Panc1 (cell line): ENCODE measurements at regions not wholly inside any gene's neighbourhood (a gene's known extent, or its start where the extent isn't known, plus 50 kb on each side); places are given as distances from the start of the nearest gene placed in this dataset.

Experiments
- ATAC-seq: fragments of 200-7000 bp; cut with Tn5 transposase; 2 replicates; pipeline ENCODE4 v1.9.1; 2020; ENCODE audit warnings: mild to moderate bottlenecking, moderate library complexity
- BruUV-seq: library from RNA; stranded (reverse); fragments of 400-500 nt; replicated peaks from 2 replicates; lab custom pipeline; 2021; lab: Mats Ljungman, UMichigan
- CTCF ChIA-PET: fragments of 300-600 bp; sonication (Branson Sonifier 250); formaldehyde crosslinking; loops from one replicate; lab custom pipeline; 2022; ENCODE audit warnings: antibody characterized with exemption; lab: Charles Lee
- POLR2A ChIA-PET: fragments of 300-600 bp; sonication (Branson Sonifier 250); formaldehyde crosslinking; loops from one replicate; lab custom pipeline; 2022; ENCODE audit warnings: antibody characterized with exemption; lab: Charles Lee
- DNase-seq: peaks from one replicate; pipeline ENCODE4 v3.0.0-alpha.2; 2010; ENCODE audit warnings: low read depth, low spot score
- H3K27ac ChIP-seq: 2 replicates; pipeline ENCODE4 v1.5.1; 2011; ENCODE audit warnings: mild to moderate bottlenecking, low read length, inconsistent platforms
- H3K27me3 ChIP-seq: fragments of 200-500 bp; sonication (Bioruptor generic); 2 replicates; pipeline ENCODE4 v1.6.0; 2014; ENCODE audit warnings: low read length, inconsistent platforms; ENCODE audit not compliant: control insufficient read depth, insufficient read depth
- H3K36me3 ChIP-seq: fragments of 200-500 bp; sonication (Bioruptor generic); 2 replicates; pipeline ENCODE4 v1.5.1; 2014; ENCODE audit warnings: inconsistent platforms, mild to moderate bottlenecking, low read length, moderate library complexity; ENCODE audit not compliant: control insufficient read depth, insufficient read depth
- H3K4me1 ChIP-seq: 2 replicates; pipeline ENCODE4 v1.5.1; 2011; ENCODE audit warnings: inconsistent platforms, mild to moderate bottlenecking, low read length, moderate library complexity; ENCODE audit not compliant: control insufficient read depth, insufficient read depth
- H3K4me3 ChIP-seq, 2 experiments: 2 replicates each; pipeline ENCODE4 v1.5.1; 2011 to 2012; ENCODE audit warnings: low read depth in 2 of 2, low read length in 2 of 2, mild to moderate bottlenecking in 2 of 2, inconsistent platforms in 1 of 2, moderate library complexity in 1 of 2
- H3K9me3 ChIP-seq: fragments of 200-500 bp; sonication (Bioruptor generic); 2 replicates; pipeline ENCODE4 v1.5.1; 2014; ENCODE audit warnings: low read depth, mild to moderate bottlenecking, inconsistent platforms, low read length, moderate library complexity; ENCODE audit not compliant: control insufficient read depth, insufficient read depth
- POLR2AphosphoS5 ChIP-seq: IDR thresholded peaks from 2 replicates; pipeline ENCODE4 v1.6.1; 2012; ENCODE audit warnings: mild to moderate bottlenecking, low read depth, low read length, moderate library complexity
- SIN3A ChIP-seq: IDR thresholded peaks from 2 replicates; pipeline ENCODE4 v1.6.1; 2012; ENCODE audit warnings: low read depth, mild to moderate bottlenecking, low read length, moderate library complexity, borderline replicate concordance; ENCODE audit not compliant: insufficient read depth
- TCF7L2 ChIP-seq: IDR thresholded peaks from 2 replicates; pipeline ENCODE4 v1.6.1; 2011; ENCODE audit warnings: mild to moderate bottlenecking, low read depth, low read length, inconsistent platforms
- in situ Hi-C: cut with HindIII; loops from 2 replicates; pipeline ENCODE4 v1.10.0; 2016; ENCODE audit warnings: low sequenced_read_pairs, low pct_unique_long_range_greater_than_20kb
- intact Hi-C: fragments of 100-400 bp; cut with micrococcal nuclease; formaldehyde crosslinking; loops from one replicate; pipeline ENCODE4 v1.10.0; 2022; ENCODE audit not compliant: unreplicated experiment
- TF ChIP-seq, protein P1 (sequence below): fragments of 450-650 bp; IDR thresholded peaks from 2 replicates; pipeline ENCODE4 v1.5.1; 2017; ENCODE audit warnings: mild to moderate bottlenecking
- TF ChIP-seq, protein P2 (sequence below), 2 experiments: IDR thresholded peaks; 2 replicates each; pipeline ENCODE4 v1.6.1; 2011 to 2012; ENCODE audit warnings: low read depth in 2 of 2, control low read depth in 1 of 2, low read length in 1 of 2, mild to moderate bottlenecking in 1 of 2, moderate library complexity in 1 of 2; ENCODE audit not compliant: insufficient read depth in 1 of 2

DNA sequence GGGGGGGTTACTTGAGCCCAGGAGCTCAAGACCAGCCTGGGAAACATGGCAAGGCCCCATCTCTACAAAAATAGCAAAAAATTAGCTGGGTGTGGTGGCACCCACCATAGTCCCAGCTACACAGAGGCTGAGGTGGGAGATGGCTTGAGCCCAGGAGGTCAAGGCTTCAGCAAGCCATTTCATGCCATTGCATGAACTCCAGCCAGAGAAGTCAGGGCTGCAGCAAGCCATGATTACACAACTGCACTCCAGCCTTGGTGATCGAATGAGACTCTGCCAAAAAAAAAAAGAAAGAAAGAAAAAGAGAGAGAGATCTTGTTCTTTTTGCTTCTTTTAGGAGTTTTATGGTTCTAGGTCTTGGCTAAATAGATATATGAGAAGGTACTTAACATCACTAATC lies 200.2 kb upstream of the PHYHIPL start:
- Histone ChIP-seq H3K4me3 (no peak overlapping the region), H3K4me1 (no peaks in the 10 kb centered on the region), H3K9me3 (no peaks in the 10 kb centered on the region), H3K27me3 (no peaks in the 10 kb centered on the region), H3K36me3 (no peaks in the 10 kb centered on the region), H3K27ac (no peak overlapping the region)
- no TSS peak for BruUV-seq
- POLR2A ChIA-PET: no interaction called here
- in situ Hi-C loops (no loop called here), intact Hi-C loops (no loop called here)
- TF ChIP-seq POLR2AphosphoS5 (no peak), TCF7L2 (no peak), SIN3A (no peak)
- TF ChIP-seq, protein P1, sequence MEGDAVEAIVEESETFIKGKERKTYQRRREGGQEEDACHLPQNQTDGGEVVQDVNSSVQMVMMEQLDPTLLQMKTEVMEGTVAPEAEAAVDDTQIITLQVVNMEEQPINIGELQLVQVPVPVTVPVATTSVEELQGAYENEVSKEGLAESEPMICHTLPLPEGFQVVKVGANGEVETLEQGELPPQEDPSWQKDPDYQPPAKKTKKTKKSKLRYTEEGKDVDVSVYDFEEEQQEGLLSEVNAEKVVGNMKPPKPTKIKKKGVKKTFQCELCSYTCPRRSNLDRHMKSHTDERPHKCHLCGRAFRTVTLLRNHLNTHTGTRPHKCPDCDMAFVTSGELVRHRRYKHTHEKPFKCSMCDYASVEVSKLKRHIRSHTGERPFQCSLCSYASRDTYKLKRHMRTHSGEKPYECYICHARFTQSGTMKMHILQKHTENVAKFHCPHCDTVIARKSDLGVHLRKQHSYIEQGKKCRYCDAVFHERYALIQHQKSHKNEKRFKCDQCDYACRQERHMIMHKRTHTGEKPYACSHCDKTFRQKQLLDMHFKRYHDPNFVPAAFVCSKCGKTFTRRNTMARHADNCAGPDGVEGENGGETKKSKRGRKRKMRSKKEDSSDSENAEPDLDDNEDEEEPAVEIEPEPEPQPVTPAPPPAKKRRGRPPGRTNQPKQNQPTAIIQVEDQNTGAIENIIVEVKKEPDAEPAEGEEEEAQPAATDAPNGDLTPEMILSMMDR: no peak
- TF ChIP-seq, protein P2, sequence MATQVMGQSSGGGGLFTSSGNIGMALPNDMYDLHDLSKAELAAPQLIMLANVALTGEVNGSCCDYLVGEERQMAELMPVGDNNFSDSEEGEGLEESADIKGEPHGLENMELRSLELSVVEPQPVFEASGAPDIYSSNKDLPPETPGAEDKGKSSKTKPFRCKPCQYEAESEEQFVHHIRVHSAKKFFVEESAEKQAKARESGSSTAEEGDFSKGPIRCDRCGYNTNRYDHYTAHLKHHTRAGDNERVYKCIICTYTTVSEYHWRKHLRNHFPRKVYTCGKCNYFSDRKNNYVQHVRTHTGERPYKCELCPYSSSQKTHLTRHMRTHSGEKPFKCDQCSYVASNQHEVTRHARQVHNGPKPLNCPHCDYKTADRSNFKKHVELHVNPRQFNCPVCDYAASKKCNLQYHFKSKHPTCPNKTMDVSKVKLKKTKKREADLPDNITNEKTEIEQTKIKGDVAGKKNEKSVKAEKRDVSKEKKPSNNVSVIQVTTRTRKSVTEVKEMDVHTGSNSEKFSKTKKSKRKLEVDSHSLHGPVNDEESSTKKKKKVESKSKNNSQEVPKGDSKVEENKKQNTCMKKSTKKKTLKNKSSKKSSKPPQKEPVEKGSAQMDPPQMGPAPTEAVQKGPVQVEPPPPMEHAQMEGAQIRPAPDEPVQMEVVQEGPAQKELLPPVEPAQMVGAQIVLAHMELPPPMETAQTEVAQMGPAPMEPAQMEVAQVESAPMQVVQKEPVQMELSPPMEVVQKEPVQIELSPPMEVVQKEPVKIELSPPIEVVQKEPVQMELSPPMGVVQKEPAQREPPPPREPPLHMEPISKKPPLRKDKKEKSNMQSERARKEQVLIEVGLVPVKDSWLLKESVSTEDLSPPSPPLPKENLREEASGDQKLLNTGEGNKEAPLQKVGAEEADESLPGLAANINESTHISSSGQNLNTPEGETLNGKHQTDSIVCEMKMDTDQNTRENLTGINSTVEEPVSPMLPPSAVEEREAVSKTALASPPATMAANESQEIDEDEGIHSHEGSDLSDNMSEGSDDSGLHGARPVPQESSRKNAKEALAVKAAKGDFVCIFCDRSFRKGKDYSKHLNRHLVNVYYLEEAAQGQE (IDR thresholded peaks at IDR 0.05; ENCODE audit: insufficient read depth in 1 of 2, low read depth in 2 of 2, low read length in 1 of 2): no peak
- DNase-seq (no peak), ATAC-seq (no peak)
- CTCF ChIA-PET: no interaction called here

DNA sequence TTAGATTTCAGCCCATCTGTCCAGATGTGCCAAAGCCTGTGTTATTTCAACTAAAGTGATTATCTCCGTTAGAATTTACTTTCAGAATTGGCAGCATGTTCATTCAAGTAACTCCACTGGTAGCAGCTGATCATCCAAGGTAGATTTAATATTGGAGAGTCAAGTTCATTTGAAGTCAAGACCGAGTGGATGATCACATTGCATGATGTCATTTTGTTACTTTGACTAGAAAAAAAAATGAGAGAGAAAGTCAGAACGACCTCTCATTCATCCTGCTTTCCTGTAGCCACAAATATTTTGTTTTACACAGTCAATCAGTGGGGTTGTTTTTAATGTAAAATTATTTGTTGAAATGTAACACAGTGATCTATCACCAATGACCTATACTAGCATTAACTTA lies 196.7 kb upstream of the PHYHIPL start:
- ATAC-seq: no peak
- intact Hi-C loops: no loop called here
- no peaks in the 10 kb centered on the region for H3K27me3 ChIP-seq
- no peak overlapping the region for H3K27ac ChIP-seq
- no peaks in the 10 kb centered on the region for H3K9me3 ChIP-seq
- POLR2A ChIA-PET: no interaction called here
- BruUV-seq: no TSS peak
- TF ChIP-seq, protein P1: no peak
- TF ChIP-seq SIN3A (no peak), POLR2AphosphoS5 (no peak), TCF7L2 (no peak)
- TF ChIP-seq, protein P2 (IDR thresholded peaks at IDR 0.05; ENCODE audit: insufficient read depth in 1 of 2, low read depth in 2 of 2, low read length in 1 of 2): no peak
- H3K36me3 ChIP-seq: no peaks in the 10 kb centered on the region
- CTCF ChIA-PET: no interaction called here
- H3K4me3 ChIP-seq: no peak overlapping the region
- DNase-seq: no peak
- no peaks in the 10 kb centered on the region for H3K4me1 ChIP-seq
- in situ Hi-C loops: no loop called here
